IPS-20b (cell line): ENCODE measurements at regions not wholly inside any gene's neighbourhood (a gene's known extent, or its start where the extent isn't known, plus 50 kb on each side); places are given as distances from the start of the nearest gene placed in this dataset.

Experiments used
- H3K27ac ChIP-seq: one replicate; pipeline ENCODE4 v1.5.1; 2013; ENCODE audit warnings: low read length
- H3K27me3 ChIP-seq: 2 replicates; pipeline ENCODE4 v1.6.1; 2013; ENCODE audit warnings: mild to moderate bottlenecking, low read length, inconsistent platforms; ENCODE audit not compliant: insufficient read depth
- H3K36me3 ChIP-seq: 2 replicates; pipeline ENCODE4 v1.6.1; 2013; ENCODE audit warnings: low read depth, mild to moderate bottlenecking, inconsistent platforms, low read length, moderate library complexity; ENCODE audit not compliant: insufficient read depth
- H3K4me1 ChIP-seq: 2 replicates; pipeline ENCODE4 v1.6.1; 2013; ENCODE audit warnings: mild to moderate bottlenecking, control low read depth, inconsistent platforms, low read length, moderate library complexity; ENCODE audit not compliant: insufficient read depth
- H3K4me3 ChIP-seq: 2 replicates; pipeline ENCODE4 v1.5.1; 2013; ENCODE audit warnings: mild to moderate bottlenecking, low read length, inconsistent platforms
- H3K9ac ChIP-seq: 2 replicates; pipeline ENCODE4 v1.6.1; 2013; ENCODE audit warnings: low read depth, mild to moderate bottlenecking, inconsistent platforms, low read length, moderate library complexity
- H3K9me3 ChIP-seq: 2 replicates; pipeline ENCODE4 v1.6.1; 2013; ENCODE audit warnings: mild to moderate bottlenecking, low read depth, low read length, inconsistent platforms; ENCODE audit not compliant: insufficient read depth

DNA sequence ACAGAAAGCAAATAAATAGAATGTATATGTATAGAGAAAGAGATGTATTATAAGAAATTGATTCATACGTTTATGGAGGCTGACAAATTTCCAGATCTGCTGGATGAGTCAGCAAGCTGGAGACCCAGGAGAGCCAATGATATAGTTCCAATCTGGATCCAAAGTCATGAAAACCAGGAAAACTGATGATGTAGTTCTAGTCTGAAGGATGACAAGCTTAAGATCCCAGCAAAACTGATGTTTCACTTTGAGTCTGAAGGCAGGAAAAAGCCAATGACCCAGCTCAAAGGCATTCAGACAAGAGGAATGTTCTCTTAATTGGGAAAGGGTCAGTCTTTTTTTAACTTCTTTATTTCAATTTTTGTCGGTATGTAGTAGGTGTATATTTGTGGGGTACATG, 102.6 kb downstream of the LHFPL1 start:
- no peaks in the 10 kb centered on the region for H3K9me3 ChIP-seq
- no peak overlapping the region for H3K4me3 ChIP-seq
- H3K27me3 ChIP-seq: no peaks in the 10 kb centered on the region
- H3K9ac ChIP-seq: no peak overlapping the region
- H3K27ac ChIP-seq: no peak overlapping the region
- no peaks in the 10 kb centered on the region; the same call in 1 of the 2 replicates for H3K4me1 ChIP-seq
- no peaks in the 10 kb centered on the region for H3K36me3 ChIP-seq

DNA sequence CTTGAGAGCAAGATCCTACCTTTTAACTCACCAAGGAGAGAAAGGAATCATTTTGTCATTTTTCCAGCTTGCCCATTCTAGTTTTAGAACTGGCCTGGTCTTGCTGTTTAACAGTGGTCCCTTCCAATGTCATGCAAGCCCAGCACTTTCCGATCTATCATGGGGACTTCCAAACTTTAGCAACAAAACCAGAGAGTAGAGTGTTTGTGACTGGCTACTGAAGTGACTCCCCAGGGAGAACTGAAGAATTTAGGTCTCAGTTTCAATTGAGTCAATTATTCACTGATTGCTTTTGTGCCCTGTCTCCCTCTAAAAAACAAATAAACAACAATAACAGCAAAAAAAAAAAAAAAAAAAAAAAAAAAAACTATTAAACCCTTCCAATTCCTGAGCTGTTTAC, 108.3 kb downstream of the LHFPL1 start:
- no peaks in the 10 kb centered on the region for H3K9me3 ChIP-seq
- no peaks in the 10 kb centered on the region; the same call in 1 of the 2 replicates for H3K4me1 ChIP-seq
- no peak overlapping the region for H3K4me3 ChIP-seq
- no peaks in the 10 kb centered on the region for H3K36me3 ChIP-seq
- no peak overlapping the region for H3K9ac ChIP-seq
- H3K27me3 ChIP-seq: no peaks in the 10 kb centered on the region
- no peak overlapping the region for H3K27ac ChIP-seq

- no peaks in the 10 kb centered on the region for H3K27me3 ChIP-seq
- H3K9me3 ChIP-seq: no peaks in the 10 kb centered on the region
- no peaks in the 10 kb centered on the region for H3K4me1 ChIP-seq
- no peak overlapping the region for H3K9ac ChIP-seq
- no peak overlapping the region for H3K4me3 ChIP-seq
- no peak overlapping the region for H3K27ac ChIP-seq
- H3K36me3 ChIP-seq: no peaks in the 10 kb centered on the region
Measured at GRCh38 chrX:112555831-112556230, 123.9 kb downstream of the LHFPL1 start.

DNA sequence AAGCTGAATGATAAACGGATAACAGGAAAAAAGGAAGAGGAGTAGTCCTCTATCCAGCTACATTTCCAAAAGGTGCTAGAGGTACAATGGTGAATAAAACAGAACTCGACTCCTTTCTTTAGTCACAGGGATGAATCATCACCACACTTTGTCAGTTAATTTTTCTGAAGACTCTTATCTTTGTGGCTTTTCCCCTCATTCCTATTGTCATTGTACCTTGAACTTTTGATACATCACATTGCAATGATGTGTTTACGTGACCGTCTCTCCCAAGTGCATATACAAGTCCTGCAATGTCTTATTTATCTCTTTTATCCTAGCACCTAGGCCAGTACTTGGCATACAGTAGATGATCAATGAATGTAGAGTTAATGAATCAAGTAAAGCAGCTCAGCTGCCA, 134.7 kb downstream of the LHFPL1 start:
- Histone ChIP-seq H3K27ac (no peak overlapping the region), H3K27me3 (no peaks in the 10 kb centered on the region), H3K9me3 (no peaks in the 10 kb centered on the region), H3K36me3 (no peaks in the 10 kb centered on the region), H3K9ac (no peak overlapping the region), H3K4me3 (no peak overlapping the region), H3K4me1 (no peaks in the 10 kb centered on the region)

DNA sequence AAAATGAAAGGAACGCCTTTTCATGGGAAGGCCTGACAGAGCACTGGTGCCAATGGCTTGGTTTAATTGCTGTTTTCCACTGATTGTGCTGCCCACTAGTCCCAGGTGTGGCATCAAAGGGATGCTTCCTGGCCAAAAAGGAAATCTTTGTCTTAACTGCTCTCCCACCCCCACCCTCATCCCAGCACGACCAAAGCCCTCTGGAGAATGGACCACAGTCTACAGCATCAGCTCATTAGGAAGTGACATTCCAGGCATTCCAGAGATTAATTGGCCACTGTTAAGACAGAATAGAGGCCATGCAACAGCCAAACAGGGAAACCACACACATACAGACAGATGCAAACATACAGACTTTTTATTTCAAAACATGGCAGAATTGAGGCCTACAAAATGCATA, 143.2 kb downstream of the LHFPL1 start:
- no peaks in the 10 kb centered on the region for H3K9me3 ChIP-seq
- H3K4me1 ChIP-seq: peaks cover 4% of the 10 kb centered on the region; the same call in 1 of the 2 replicates
- H3K9ac ChIP-seq: no peak overlapping the region
- peak overlapping the region; percentile 2; the same call in 1 of the 2 replicates for H3K4me3 ChIP-seq
- H3K36me3 ChIP-seq: no peaks in the 10 kb centered on the region
- H3K27me3 ChIP-seq: no peaks in the 10 kb centered on the region
- H3K27ac ChIP-seq: no peak overlapping the region

DNA sequence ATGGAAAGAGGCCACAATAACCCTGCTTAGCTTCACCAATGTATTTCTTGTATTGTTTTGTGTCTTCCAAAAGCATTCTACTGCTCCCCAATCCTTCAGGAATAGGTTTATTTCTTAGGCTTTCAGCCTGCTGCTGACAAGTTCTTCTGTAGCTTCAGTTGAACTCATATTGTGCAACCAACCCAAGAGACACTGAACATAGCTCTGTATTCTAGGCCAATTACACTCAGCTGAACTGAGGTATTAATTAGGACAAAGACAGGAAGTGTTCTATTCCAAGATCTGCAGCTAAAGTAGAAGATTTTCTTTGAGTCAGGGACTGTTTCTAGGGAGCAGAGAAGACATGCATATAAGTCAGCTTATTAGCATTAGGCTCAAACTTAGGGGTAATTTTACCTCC, 151.8 kb downstream of the LHFPL1 start:
- Histone ChIP-seq H3K27ac (no peak overlapping the region), H3K9ac (no peak overlapping the region), H3K27me3 (no peaks in the 10 kb centered on the region), H3K9me3 (no peaks in the 10 kb centered on the region), H3K36me3 (no peaks in the 10 kb centered on the region), H3K4me1 (no peaks in the 10 kb centered on the region), H3K4me3 (no peak overlapping the region)

DNA sequence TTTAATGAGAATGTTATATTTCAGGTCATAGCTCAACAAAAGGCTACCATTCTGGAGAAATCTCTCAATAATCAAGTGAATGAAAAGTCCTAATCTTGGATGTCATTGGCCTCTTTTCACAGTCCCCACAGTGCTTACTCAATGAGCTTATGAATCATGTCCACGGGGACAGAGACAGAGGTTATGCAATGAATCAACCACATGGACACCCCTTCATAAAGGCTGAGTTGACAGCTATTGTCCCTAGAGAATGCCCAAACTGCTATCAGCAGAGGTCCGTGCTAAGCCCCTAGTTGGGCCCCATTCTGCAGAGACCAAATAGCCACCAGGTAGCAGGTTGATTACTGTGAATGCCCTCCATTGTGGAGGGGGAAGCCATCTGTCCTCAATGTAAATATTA, 158.1 kb downstream of the LHFPL1 start:
- Histone ChIP-seq H3K4me1 (no peaks in the 10 kb centered on the region), H3K9me3 (no peaks in the 10 kb centered on the region), H3K36me3 (no peaks in the 10 kb centered on the region), H3K4me3 (no peak overlapping the region), H3K9ac (no peak overlapping the region), H3K27me3 (no peaks in the 10 kb centered on the region), H3K27ac (no peak overlapping the region)

DNA sequence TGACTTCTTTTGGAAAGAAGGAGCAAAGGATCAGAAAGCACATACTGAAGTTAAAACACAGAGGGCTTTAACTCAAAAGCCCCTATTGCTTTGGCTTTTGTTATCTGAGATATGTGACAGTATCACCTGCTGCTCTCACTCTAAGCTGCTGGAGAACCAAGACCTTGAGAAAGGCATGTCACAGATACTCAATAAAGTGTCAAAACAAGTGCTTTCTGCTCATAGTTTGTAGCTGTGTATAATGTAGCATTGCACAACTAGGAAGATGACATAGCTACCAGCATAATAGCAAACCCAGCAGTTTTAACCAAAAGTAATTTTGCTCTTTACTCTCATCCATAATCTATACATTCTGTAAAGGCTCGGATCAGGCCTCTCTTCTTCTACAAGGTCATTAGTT, 159.6 kb downstream of the LHFPL1 start:
- no peaks in the 10 kb centered on the region for H3K27me3 ChIP-seq
- H3K36me3 ChIP-seq: no peaks in the 10 kb centered on the region
- H3K9me3 ChIP-seq: no peaks in the 10 kb centered on the region; the same call in 1 of the 2 replicates
- no peak overlapping the region for H3K9ac ChIP-seq
- H3K4me1 ChIP-seq: no peaks in the 10 kb centered on the region
- H3K27ac ChIP-seq: no peak overlapping the region
- no peak overlapping the region for H3K4me3 ChIP-seq

DNA sequence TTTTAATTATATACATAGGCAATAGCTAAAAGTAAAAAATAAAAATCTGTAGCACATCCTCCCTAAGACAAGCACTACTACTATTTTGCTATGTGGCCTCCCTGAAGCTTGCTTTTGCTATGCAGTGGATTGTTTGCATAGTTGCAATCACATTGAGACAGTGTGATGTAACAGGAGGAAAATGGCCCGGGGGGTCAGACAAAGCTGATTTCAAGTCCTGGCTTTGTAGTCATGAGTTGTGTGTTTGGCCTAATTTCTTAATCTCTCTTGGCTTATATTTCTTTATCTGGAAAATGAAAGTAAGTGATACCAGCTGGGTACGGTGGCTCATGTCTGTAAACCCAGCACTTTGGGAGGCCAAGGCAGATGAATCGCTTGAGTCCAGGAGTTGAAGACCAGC, 166.6 kb downstream of the LHFPL1 start:
- no peaks in the 10 kb centered on the region for H3K27me3 ChIP-seq
- no peaks in the 10 kb centered on the region; the same call in 1 of the 2 replicates for H3K4me1 ChIP-seq
- H3K9me3 ChIP-seq: no peaks in the 10 kb centered on the region; the same call in 1 of the 2 replicates
- no peak overlapping the region for H3K27ac ChIP-seq
- H3K9ac ChIP-seq: no peak overlapping the region
- no peaks in the 10 kb centered on the region for H3K36me3 ChIP-seq
- H3K4me3 ChIP-seq: no peak overlapping the region

DNA sequence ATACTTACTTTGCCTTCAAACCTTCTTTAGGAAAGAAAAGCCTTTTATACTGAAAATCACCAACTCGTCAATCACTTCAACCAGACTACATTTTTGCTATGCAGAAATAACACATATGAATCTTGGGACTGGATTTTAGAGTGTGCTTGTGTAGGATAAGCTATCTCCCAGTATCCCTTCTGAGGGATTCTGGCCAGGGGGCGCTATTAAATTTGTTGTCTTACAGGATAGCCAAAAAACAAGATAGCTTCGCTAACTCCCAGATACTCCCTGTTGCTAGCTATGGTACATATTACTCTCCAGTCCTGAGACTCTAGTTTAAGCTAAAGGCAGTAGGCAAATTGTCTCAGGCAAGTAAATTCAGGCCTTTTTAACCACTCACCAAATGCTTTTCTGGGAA, 167.2 kb downstream of the LHFPL1 start:
- no peaks in the 10 kb centered on the region; the same call in 1 of the 2 replicates for H3K4me1 ChIP-seq
- H3K9ac ChIP-seq: no peak overlapping the region
- no peaks in the 10 kb centered on the region for H3K27me3 ChIP-seq
- no peaks in the 10 kb centered on the region; the same call in 1 of the 2 replicates for H3K9me3 ChIP-seq
- no peaks in the 10 kb centered on the region for H3K36me3 ChIP-seq
- no peak overlapping the region for H3K27ac ChIP-seq
- no peak overlapping the region for H3K4me3 ChIP-seq

DNA sequence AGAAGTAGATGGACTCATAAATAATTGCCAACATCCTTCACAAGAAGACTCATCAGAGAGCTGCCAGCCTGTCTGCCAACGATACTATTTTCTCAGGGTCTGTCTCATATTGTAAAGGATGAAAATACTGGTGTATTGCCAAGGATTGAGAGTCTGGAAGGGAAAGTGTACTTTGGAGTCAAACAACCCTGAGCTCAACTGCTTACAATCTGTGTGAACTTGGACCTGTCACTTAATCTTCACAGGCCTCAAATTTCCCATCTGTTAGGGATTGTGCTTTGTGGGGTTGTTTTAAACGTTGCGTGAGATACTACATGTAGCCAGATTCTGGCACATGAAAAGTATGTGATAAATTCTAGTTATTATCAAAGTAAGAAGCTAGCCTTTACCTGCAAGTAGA, 169.1 kb downstream of the LHFPL1 start:
- Histone ChIP-seq H3K4me3 (no peak overlapping the region), H3K27me3 (no peaks in the 10 kb centered on the region)

DNA sequence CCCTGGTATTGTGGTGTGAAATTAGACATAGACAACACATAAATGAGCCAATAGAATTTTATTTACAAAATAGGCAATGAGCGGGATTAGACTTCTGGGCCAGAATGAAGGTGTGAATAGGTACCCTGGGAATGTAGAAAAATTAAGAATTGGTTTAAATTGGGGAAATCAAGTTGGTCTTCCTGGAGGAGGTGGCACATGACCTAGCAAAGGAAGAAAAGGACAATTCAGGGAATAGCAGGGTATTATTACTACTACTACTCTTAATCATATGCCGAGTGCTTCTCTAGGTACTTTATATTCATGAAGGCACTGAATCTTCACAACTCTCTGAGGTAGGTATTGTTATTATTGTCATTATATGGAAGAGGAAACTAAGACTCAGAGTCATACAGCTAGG, 202.1 kb downstream of the LHFPL1 start:
- Histone ChIP-seq H3K27ac (no peak overlapping the region), H3K4me1 (no peaks in the 10 kb centered on the region), H3K27me3 (no peaks in the 10 kb centered on the region), H3K9me3 (no peaks in the 10 kb centered on the region), H3K4me3 (no peak overlapping the region), H3K36me3 (no peaks in the 10 kb centered on the region), H3K9ac (no peak overlapping the region)

More for the DNA sequence above, 169.1 kb downstream of the LHFPL1 start:
- Histone ChIP-seq H3K27ac (no peak overlapping the region), H3K4me1 (no peaks in the 10 kb centered on the region; the same call in 1 of the 2 replicates), H3K9ac (no peak overlapping the region), H3K36me3 (no peaks in the 10 kb centered on the region), H3K9me3 (no peaks in the 10 kb centered on the region; the same call in 1 of the 2 replicates)

- no peaks in the 10 kb centered on the region for H3K9me3 ChIP-seq
- no peaks in the 10 kb centered on the region for H3K27me3 ChIP-seq
- no peak overlapping the region for H3K27ac ChIP-seq
- H3K4me3 ChIP-seq: no peak overlapping the region
- H3K4me1 ChIP-seq: no peaks in the 10 kb centered on the region
- no peak overlapping the region for H3K9ac ChIP-seq
- H3K36me3 ChIP-seq: no peaks in the 10 kb centered on the region
Measured at GRCh38 chrX:112473654-112474053, 206.1 kb downstream of the LHFPL1 start.
